GM18499 (cell line): ENCODE measurements at regions not wholly inside any gene's neighbourhood (a gene's known extent, or its start where the extent isn't known, plus 50 kb on each side); places are given as distances from the start of the nearest gene placed in this dataset.

Source experiments
- ATAC-seq: cut with Tn5 transposase; IDR thresholded peaks from one replicate; pipeline ENCODE4 v1.9.1; 2021; ENCODE audit warnings: moderate number of reproducible peaks; ENCODE audit not compliant: insufficient read depth, unreplicated experiment

- ATAC-seq: no peak
Observed at GRCh38 chr2:129262934-129263333, 716.5 kb upstream of the RAB6C start.

DNA sequence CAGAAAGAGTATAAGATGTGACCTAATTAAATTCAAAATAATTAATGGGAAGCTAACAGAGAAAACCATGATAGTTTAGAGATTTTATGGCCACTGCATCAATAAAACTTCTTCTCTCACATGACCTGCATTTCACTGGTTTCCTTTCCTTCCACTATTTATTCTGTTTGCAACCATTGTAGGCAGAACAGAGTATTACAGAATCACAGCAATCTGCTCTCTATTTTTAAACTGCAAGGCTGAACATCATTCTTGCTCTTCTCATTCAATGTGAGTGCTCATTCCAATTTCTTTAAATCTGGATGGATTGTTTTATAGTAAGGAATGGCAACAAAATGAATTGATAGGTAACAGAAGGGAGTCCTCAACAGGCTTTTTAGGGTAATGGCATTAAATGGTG, 715.5 kb upstream of the RAB6C start:
- ATAC-seq: no peak

DNA sequence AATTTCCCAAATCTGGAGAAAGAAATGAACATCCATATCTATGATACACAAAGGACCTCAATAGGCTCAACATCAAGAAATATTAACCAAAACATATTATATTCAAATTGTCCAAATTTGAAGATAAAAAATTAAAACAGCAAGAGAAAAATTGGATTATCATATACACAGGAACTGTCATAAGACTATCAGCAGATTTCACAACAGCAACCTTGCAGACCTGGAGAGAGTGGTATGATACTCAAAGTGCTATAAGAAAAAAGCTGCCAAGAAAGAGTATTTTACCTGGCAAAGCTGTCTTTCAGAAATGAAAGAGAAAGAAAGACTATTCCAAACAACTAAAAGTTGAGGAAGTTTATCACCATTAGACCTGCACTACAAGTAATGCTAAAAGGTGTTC, 711.9 kb upstream of the RAB6C start:
- no peak for ATAC-seq

GRCh38 chr2:129273266-129274037, 706.0 kb upstream of the RAB6C start:
- ATAC-seq: no peak

DNA sequence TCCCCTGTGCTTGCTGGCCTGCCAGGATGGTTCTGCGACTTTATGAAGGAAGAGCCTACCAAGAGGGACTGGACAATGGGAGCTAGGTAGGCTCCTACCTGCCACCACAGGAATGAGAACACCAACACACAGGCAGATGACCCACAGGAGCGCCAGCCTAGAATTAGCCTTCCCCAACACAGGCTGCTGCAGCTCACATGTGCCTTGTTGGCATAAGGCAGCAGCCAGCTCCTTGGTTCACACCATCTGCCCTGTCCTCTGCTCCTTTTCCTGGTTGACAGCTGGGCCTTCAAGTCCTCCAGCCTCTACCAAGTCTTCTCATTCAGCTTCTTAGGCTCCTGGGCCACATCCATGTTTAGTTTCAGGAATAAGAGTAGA, 705.4 kb upstream of the RAB6C start:
- no peak for ATAC-seq

GRCh38 chr2:129274918-129275317, 704.5 kb upstream of the RAB6C start:
- ATAC-seq: no peak

GRCh38 chr2:129275706-129276105, 703.8 kb upstream of the RAB6C start:
- ATAC-seq: no peak

- no peak for ATAC-seq
Observed at GRCh38 chr2:129276978-129277584, 702.4 kb upstream of the RAB6C start.

- ATAC-seq: no peak
Observed at GRCh38 chr2:129277585-129277981, 701.9 kb upstream of the RAB6C start.

DNA sequence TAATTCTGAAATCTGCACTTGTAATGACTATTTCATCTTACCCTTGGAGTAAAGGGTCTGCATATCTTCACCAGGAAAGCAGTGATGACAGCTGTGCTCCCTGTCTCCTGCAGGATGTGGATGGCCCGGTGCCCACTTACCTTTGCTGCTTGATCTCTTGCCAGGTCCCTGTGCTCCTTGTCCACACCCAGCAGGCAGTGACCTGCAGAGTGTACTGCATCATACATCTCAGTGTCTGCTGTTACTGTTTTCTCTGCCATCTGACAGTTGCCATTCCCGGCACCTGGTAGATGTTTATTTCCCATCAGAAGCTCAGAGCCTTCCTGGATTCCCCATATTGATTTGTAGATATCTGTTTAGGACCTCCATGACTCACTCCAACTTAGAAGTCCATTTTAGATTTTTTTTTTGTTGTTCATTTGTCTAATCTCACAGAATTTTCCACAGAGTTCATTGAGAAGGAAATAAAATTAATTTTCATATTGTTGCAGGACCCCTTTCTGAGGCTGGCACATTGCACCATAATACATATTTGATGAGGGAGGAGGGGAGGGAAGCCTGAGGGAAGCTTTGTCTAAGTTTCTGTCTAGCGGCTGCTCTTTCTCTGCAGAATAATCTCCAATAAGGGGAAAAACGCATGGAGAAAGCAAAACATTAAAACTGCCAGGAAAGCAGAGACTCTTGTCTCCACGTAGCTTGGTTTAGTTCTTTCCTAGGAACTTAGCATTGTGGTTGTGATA, 697.5 kb upstream of the RAB6C start:
- ATAC-seq: no peak

DNA sequence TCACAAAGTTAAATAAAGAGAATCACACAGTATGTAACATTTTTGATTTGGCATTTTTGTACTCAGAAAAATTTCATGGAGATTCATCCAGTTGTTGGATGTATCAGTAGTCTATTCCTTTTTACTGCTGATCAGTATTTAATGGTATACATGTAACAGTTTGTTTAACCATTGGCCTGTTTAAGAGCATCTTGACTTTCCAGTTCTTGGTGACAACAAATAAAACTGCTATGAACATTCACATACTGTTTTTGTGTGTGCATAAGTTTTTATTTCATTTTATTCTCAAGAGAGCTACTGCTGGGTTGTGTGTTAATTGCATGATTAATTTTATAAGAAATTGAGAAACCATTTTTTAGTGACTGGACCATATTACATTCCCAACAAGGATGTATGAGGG, 694.5 kb upstream of the RAB6C start:
- ATAC-seq: no peak

- ATAC-seq: no peak
Observed at GRCh38 chr2:129293326-129293725, 686.1 kb upstream of the RAB6C start.

DNA sequence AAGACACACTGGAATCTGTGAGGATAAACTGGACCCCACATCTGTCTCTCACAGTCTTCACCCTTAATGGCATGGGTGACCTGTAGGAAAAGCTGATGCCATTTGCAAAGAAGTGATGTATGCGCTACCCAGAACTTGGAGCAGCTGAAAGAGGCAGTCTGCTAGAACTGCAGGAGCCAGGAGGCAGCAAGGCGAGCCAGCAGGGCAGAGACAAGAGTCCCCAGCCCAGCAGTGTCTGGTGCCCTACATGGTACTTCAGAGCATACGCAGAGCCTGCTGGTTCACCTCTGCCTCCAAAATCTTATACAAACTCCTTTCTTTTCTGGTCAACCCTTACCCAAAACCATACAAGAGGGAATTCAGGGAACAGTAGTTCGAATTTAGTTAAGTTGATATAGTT, 683.1 kb upstream of the RAB6C start:
- no peak for ATAC-seq

DNA sequence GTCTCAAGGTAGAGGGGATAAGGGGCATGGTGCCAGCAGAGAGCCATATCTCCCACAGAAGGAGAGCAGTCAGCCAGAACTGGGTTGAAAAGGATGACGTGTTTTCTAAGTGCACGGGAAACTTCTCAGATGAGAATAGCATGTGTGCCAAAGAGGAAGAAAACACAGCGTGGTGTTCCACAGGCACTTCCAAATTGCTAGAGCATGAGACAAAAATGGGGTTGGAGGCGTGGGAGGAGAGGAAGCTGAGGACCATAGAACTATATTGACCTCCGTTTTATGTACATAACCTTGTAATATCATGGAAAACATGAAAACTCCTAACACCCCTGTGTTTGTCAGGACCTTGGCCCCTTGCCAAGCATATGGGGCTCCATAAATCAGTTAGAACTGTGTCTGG, 682.7 kb upstream of the RAB6C start:
- ATAC-seq: no peak

DNA sequence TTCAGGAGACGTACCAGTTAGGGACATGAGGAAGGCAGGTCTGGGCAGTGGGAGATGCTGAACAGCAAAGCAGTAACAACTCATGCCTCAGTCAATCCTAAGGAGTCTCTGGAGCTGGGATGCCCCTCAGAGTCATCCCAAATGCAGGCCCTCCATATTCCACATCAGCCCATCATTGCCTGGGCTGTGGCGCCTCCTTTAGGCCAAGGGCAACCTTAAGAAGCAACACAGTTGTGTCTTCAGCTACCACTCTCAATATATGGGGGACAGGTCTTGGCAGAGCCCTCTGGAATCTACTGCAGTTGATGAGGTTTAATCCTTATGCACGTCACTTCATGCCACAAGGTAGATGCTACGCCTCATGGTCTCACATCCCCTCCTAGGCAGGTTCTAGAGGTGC, 682.0 kb upstream of the RAB6C start:
- no peak for ATAC-seq

- ATAC-seq: no peak
Observed at GRCh38 chr2:129299338-129299737, 680.1 kb upstream of the RAB6C start.

GRCh38 chr2:129299756-129300155, 679.7 kb upstream of the RAB6C start:
- ATAC-seq: no peak

DNA sequence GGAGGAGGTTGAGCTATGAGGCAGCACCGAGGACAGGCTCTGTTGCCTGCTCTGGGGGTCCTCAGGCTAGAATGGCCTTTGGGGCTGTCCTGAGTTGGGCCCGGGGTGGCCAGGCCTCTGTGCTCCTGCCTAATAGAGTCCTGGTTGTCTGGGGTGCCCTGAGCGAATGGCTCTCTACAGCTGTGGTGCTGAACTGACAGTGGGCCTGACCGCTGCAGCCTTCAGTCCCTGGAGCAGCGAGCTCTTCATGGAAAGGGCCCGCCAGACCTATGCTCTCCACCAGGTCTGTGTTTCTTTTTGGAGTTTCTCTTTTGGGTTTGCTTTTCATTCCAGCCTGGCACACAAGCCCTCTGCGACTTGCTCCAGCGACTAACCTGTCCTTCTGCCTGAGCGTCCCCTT, 679.0 kb upstream of the RAB6C start:
- no peak for ATAC-seq

- no peak for ATAC-seq
Observed at GRCh38 chr2:129301431-129301913, 678.0 kb upstream of the RAB6C start.

GRCh38 chr2:129302106-129302505, 677.4 kb upstream of the RAB6C start:
- no peak for ATAC-seq

DNA sequence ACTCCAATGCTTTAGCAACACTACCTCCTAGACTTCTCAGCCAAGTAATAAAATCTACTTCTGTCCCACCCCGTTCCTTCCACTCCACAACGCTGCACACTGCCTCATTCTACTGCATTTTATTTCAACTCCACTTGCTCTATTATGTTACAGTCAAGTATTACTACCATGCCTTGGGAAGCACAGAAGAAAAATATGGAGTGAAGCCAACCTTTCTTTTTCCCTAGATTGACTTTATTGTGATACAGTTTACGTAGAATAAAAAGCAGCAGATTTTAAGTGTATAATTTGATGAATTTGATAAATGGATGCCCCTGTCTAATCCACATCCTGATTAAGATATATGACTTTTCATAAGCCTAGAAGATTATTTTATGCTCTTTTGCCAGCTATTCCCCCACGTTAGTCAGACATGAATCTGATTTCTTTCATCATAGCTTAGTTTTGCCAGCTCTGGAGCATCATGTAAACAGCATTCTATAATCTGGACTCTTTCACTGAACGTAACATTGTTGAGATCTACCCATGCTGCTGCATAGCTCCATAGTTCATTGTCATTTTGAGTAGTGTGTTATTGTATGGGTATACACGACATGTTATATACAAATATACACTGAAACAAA, 676.8 kb upstream of the RAB6C start:
- no peak for ATAC-seq
